ENCODE measurements at regions not wholly inside any gene's neighbourhood (a gene's known extent, or its start where the extent isn't known, plus 50 kb on each side); places are given as distances from the start of the nearest gene placed in this dataset.

- Histone ChIP-seq H3K36me3 (ENCODE audit: insufficient read depth, low read length) (no peaks in the 10 kb centered on the region), H3K4me1 (ENCODE audit: insufficient read depth, low read length) (no peaks in the 10 kb centered on the region), H3K27me3 (ENCODE audit: insufficient read depth, low read length) (no peaks in the 10 kb centered on the region), H3K27ac (ENCODE audit: low read depth, low read length) (no peak overlapping the region), H3K4me3 (ENCODE audit: low read length in 2 of 2) (no peak overlapping the region), H3K9me3 (ENCODE audit: control insufficient read depth in 1 of 2, low read length in 2 of 2) (no peaks in the 10 kb centered on the region)
- ChIA-PET POLR2A (ENCODE audit: partially characterized antibody) (no interaction called here), CTCF (ENCODE audit: partially characterized antibody) (no interaction called here)
- Mint-ChIP-seq H3K27ac (no peak overlapping the region), H3K4me3 (no peak overlapping the region), H3K27me3 (peaks cover 0 to 19% of the 10 kb centered on the region in 2 donors), H3K9me3 (no peaks in the 10 kb centered on the region), H3K4me1 (no peaks in the 10 kb centered on the region), H3K36me3 (no peaks in the 10 kb centered on the region)
- peak in 4 of 5 donors; percentile 8 to 15 (median 11) for DNase-seq
- intact Hi-C loops (cut with micrococcal nuclease) = loop anchor here (2.0 kb wide), 1 partner anchor 1407 kb away; no protein-coding TSS in a partner anchor
These were observed 91.6 kb downstream of the TMX3 start for GRCh38 chr18:68623342-68623741.

- H3K27me3 Mint-ChIP-seq = peaks cover 3 to 4% of the 10 kb centered on the region in 2 donors
- H3K4me1 Mint-ChIP-seq = no peaks in the 10 kb centered on the region
- intact Hi-C loops (cut with micrococcal nuclease) = no loop called here
- no peak for DNase-seq
- no peak overlapping the region for H3K4me3 Mint-ChIP-seq
- Histone ChIP-seq H3K36me3 (ENCODE audit: insufficient read depth, low read length) (no peaks in the 10 kb centered on the region), H3K9me3 (ENCODE audit: control insufficient read depth in 1 of 2, low read length in 2 of 2) (no peaks in the 10 kb centered on the region), H3K4me3 (ENCODE audit: low read length in 2 of 2) (no peak overlapping the region), H3K27me3 (ENCODE audit: insufficient read depth, low read length) (no peaks in the 10 kb centered on the region), H3K27ac (ENCODE audit: low read depth, low read length) (no peak overlapping the region), H3K4me1 (ENCODE audit: insufficient read depth, low read length) (no peaks in the 10 kb centered on the region)
- no peaks in the 10 kb centered on the region for H3K9me3 Mint-ChIP-seq
- no peaks in the 10 kb centered on the region for H3K36me3 Mint-ChIP-seq
- H3K27ac Mint-ChIP-seq = no peak overlapping the region
- CTCF ChIA-PET (ENCODE audit: partially characterized antibody) = no interaction called here
- POLR2A ChIA-PET (ENCODE audit: partially characterized antibody) = no interaction called here
These were observed 103.6 kb downstream of the TMX3 start for GRCh38 chr18:68611311-68611710.

- Histone ChIP-seq H3K36me3 (ENCODE audit: insufficient read depth, low read length) (no peaks in the 10 kb centered on the region), H3K4me3 (ENCODE audit: low read length in 2 of 2) (no peak overlapping the region), H3K9me3 (ENCODE audit: control insufficient read depth in 1 of 2, low read length in 2 of 2) (no peaks in the 10 kb centered on the region), H3K27me3 (ENCODE audit: insufficient read depth, low read length) (no peaks in the 10 kb centered on the region), H3K27ac (ENCODE audit: low read depth, low read length) (no peak overlapping the region), H3K4me1 (ENCODE audit: insufficient read depth, low read length) (no peaks in the 10 kb centered on the region)
- intact Hi-C loops (cut with micrococcal nuclease) = no loop called here
- Mint-ChIP-seq H3K27ac (no peak overlapping the region), H3K4me1 (no peaks in the 10 kb centered on the region), H3K27me3 (peaks cover 4% of the 10 kb centered on the region in 2 donors), H3K9me3 (no peaks in the 10 kb centered on the region), H3K36me3 (no peaks in the 10 kb centered on the region), H3K4me3 (no peak overlapping the region)
- no peak for DNase-seq
- ChIA-PET CTCF (ENCODE audit: partially characterized antibody) (no interaction called here), POLR2A (ENCODE audit: partially characterized antibody) (no interaction called here)
These were observed 105.9 kb downstream of the TMX3 start for GRCh38 chr18:68608851-68609490.

- Mint-ChIP-seq H3K36me3 (no peaks in the 10 kb centered on the region), H3K4me1 (no peaks in the 10 kb centered on the region), H3K4me3 (no peak overlapping the region), H3K27me3 (peaks cover 2 to 4% of the 10 kb centered on the region in 2 donors), H3K27ac (no peak overlapping the region), H3K9me3 (no peaks in the 10 kb centered on the region)
- no peaks in the 10 kb centered on the region for H3K36me3 ChIP-seq (ENCODE audit: insufficient read depth, low read length)
- no peak overlapping the region for H3K27ac ChIP-seq (ENCODE audit: low read depth, low read length)
- DNase-seq = no peak
- H3K27me3 ChIP-seq (ENCODE audit: insufficient read depth, low read length) = no peaks in the 10 kb centered on the region
- H3K4me3 ChIP-seq (ENCODE audit: low read length in 2 of 2) = no peak overlapping the region
- no peaks in the 10 kb centered on the region for H3K9me3 ChIP-seq (ENCODE audit: control insufficient read depth in 1 of 2, low read length in 2 of 2)
- intact Hi-C loops (cut with micrococcal nuclease) = no loop called here
- ChIA-PET CTCF (ENCODE audit: partially characterized antibody) (no interaction called here), POLR2A (ENCODE audit: partially characterized antibody) (no interaction called here)
- H3K4me1 ChIP-seq (ENCODE audit: insufficient read depth, low read length) = no peaks in the 10 kb centered on the region
These were observed 107.1 kb downstream of the TMX3 start for GRCh38 chr18:68607852-68608251.

GRCh38 chr18:68604256-68604655 is 110.7 kb downstream of the TMX3 start:
- Histone ChIP-seq H3K27ac (ENCODE audit: low read depth, low read length) (no peak overlapping the region), H3K27me3 (ENCODE audit: insufficient read depth, low read length) (no peaks in the 10 kb centered on the region), H3K4me3 (ENCODE audit: low read length in 2 of 2) (no peak overlapping the region), H3K36me3 (ENCODE audit: insufficient read depth, low read length) (no peaks in the 10 kb centered on the region), H3K4me1 (ENCODE audit: insufficient read depth, low read length) (no peaks in the 10 kb centered on the region), H3K9me3 (ENCODE audit: control insufficient read depth in 1 of 2, low read length in 2 of 2) (no peaks in the 10 kb centered on the region)
- Mint-ChIP-seq H3K27me3 (peaks cover 0 to 6% of the 10 kb centered on the region in 2 donors), H3K36me3 (no peaks in the 10 kb centered on the region), H3K27ac (no peak overlapping the region), H3K4me3 (no peak overlapping the region), H3K4me1 (no peaks in the 10 kb centered on the region), H3K9me3 (no peaks in the 10 kb centered on the region)
- ChIA-PET POLR2A (ENCODE audit: partially characterized antibody) (no interaction called here), CTCF (ENCODE audit: partially characterized antibody) (no interaction called here)
- no peak for DNase-seq
- intact Hi-C loops (cut with micrococcal nuclease) = no loop called here

GRCh38 chr18:68596016-68596415 is 118.9 kb downstream of the TMX3 start:
- Mint-ChIP-seq H3K27me3 (peaks cover 0 to 2% of the 10 kb centered on the region in 2 donors), H3K9me3 (no peaks in the 10 kb centered on the region), H3K4me1 (no peaks in the 10 kb centered on the region), H3K36me3 (no peaks in the 10 kb centered on the region), H3K27ac (no peak overlapping the region), H3K4me3 (no peak overlapping the region)
- CTCF ChIA-PET (ENCODE audit: partially characterized antibody) = no interaction called here
- Histone ChIP-seq H3K36me3 (ENCODE audit: insufficient read depth, low read length) (no peaks in the 10 kb centered on the region), H3K27ac (ENCODE audit: low read depth, low read length) (no peak overlapping the region), H3K4me1 (ENCODE audit: insufficient read depth, low read length) (no peaks in the 10 kb centered on the region), H3K4me3 (ENCODE audit: low read length in 2 of 2) (no peak overlapping the region), H3K27me3 (ENCODE audit: insufficient read depth, low read length) (no peaks in the 10 kb centered on the region), H3K9me3 (ENCODE audit: control insufficient read depth in 1 of 2, low read length in 2 of 2) (no peaks in the 10 kb centered on the region)
- intact Hi-C loops (cut with micrococcal nuclease) = no loop called here
- DNase-seq = no peak
- POLR2A ChIA-PET (ENCODE audit: partially characterized antibody) = no interaction called here

GRCh38 chr18:68588169-68588568 is 126.7 kb downstream of the TMX3 start:
- H3K27ac Mint-ChIP-seq = no peak overlapping the region
- ChIA-PET CTCF (ENCODE audit: partially characterized antibody) (no interaction called here), POLR2A (ENCODE audit: partially characterized antibody) (no interaction called here)
- no peak for DNase-seq
- H3K4me1 Mint-ChIP-seq = no peaks in the 10 kb centered on the region
- no peaks in the 10 kb centered on the region for H3K9me3 Mint-ChIP-seq
- no peaks in the 10 kb centered on the region for H3K36me3 Mint-ChIP-seq
- Histone ChIP-seq H3K4me3 (ENCODE audit: low read length in 2 of 2) (no peak overlapping the region), H3K27me3 (ENCODE audit: insufficient read depth, low read length) (no peaks in the 10 kb centered on the region), H3K27ac (ENCODE audit: low read depth, low read length) (no peak overlapping the region), H3K9me3 (ENCODE audit: control insufficient read depth in 1 of 2, low read length in 2 of 2) (no peaks in the 10 kb centered on the region), H3K4me1 (ENCODE audit: insufficient read depth, low read length) (no peaks in the 10 kb centered on the region), H3K36me3 (ENCODE audit: insufficient read depth, low read length) (no peaks in the 10 kb centered on the region)
- no peak overlapping the region for H3K4me3 Mint-ChIP-seq
- intact Hi-C loops (cut with micrococcal nuclease) = no loop called here
- H3K27me3 Mint-ChIP-seq = peaks cover 0 to 2% of the 10 kb centered on the region in 2 donors

- H3K27ac Mint-ChIP-seq = no peak overlapping the region
- no peaks in the 10 kb centered on the region for H3K9me3 ChIP-seq (ENCODE audit: control insufficient read depth in 1 of 2, low read length in 2 of 2)
- peaks cover 0 to 5% of the 10 kb centered on the region in 2 donors for H3K27me3 Mint-ChIP-seq
- no peak overlapping the region for H3K27ac ChIP-seq (ENCODE audit: low read depth, low read length)
- no peaks in the 10 kb centered on the region for H3K9me3 Mint-ChIP-seq
- ChIA-PET POLR2A (ENCODE audit: partially characterized antibody) (no interaction called here), CTCF (ENCODE audit: partially characterized antibody) (no interaction called here)
- no peaks in the 10 kb centered on the region for H3K4me1 Mint-ChIP-seq
- H3K4me3 Mint-ChIP-seq = no peak overlapping the region
- intact Hi-C loops (cut with micrococcal nuclease) = no loop called here
- no peaks in the 10 kb centered on the region for H3K36me3 ChIP-seq (ENCODE audit: insufficient read depth, low read length)
- no peaks in the 10 kb centered on the region for H3K27me3 ChIP-seq (ENCODE audit: insufficient read depth, low read length)
- no peaks in the 10 kb centered on the region for H3K4me1 ChIP-seq (ENCODE audit: insufficient read depth, low read length)
- H3K36me3 Mint-ChIP-seq = no peaks in the 10 kb centered on the region
- H3K4me3 ChIP-seq (ENCODE audit: low read length in 2 of 2) = no peak overlapping the region
- DNase-seq = no peak
These were observed 131.2 kb downstream of the TMX3 start for GRCh38 chr18:68583685-68584084.

All from CD4-positive, alpha-beta memory T cell (primary cell).